AG04449 (cell line): ENCODE measurements at regions not wholly inside any gene's neighbourhood (a gene's known extent, or its start where the extent isn't known, plus 50 kb on each side); places are given as distances from the start of the nearest gene placed in this dataset.

Source experiments
- CTCF ChIA-PET: fragments of 350-600 bp; formaldehyde crosslinking; extraction: SDS; loops from one replicate; lab custom pipeline; 2021; ENCODE audit warnings: antibody characterized with exemption; lab: Yijun Ruan, JAX
- POLR2A ChIA-PET: fragments of 400-600, 350-600 bp; formaldehyde crosslinking; extraction: SDS; loops from one replicate; lab custom pipeline; 2020; ENCODE audit warnings: antibody characterized with exemption, inconsistent platforms; lab: Yijun Ruan, JAX
- DNase-seq: peaks from one replicate; pipeline ENCODE4 v3.0.0-alpha.2; 2010; ENCODE audit warnings: low read depth, low spot score
- H3K4me3 ChIP-seq: 2 replicates; pipeline ENCODE4 v1.5.1; 2011; ENCODE audit warnings: low read depth, mild to moderate bottlenecking, control low read depth, low read length
- TF ChIP-seq, protein P1 (sequence below): IDR thresholded peaks from one replicate; pipeline ENCODE4 v1.5.1; 2011; ENCODE audit warnings: mild to moderate bottlenecking, moderate library complexity, low read length, control low read depth, inconsistent platforms; ENCODE audit not compliant: insufficient read depth; ENCODE audit errors: missing control alignments

DNA sequence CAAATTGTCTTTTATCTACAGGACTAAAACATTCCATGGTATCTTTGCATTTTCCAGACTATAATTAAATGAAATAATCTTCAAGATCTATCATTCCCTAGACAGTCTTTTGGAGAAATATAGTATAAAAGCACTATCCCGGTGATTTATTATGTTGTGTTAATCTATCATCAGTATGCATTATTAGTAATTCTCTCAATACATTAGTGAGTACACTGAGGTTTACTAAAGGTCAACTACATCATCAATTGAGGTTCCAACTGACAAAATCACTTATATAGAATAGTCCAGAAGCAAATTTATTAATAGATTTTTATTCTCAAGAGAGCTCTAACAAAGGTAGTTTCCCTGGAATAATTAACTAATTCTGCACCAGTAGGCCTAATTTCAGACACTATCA is 169.6 kb downstream of the KCNA4 start:
- no peak overlapping the region for H3K4me3 ChIP-seq
- CTCF ChIA-PET: no interaction called here
- DNase-seq: no peak
- TF ChIP-seq, protein P1, sequence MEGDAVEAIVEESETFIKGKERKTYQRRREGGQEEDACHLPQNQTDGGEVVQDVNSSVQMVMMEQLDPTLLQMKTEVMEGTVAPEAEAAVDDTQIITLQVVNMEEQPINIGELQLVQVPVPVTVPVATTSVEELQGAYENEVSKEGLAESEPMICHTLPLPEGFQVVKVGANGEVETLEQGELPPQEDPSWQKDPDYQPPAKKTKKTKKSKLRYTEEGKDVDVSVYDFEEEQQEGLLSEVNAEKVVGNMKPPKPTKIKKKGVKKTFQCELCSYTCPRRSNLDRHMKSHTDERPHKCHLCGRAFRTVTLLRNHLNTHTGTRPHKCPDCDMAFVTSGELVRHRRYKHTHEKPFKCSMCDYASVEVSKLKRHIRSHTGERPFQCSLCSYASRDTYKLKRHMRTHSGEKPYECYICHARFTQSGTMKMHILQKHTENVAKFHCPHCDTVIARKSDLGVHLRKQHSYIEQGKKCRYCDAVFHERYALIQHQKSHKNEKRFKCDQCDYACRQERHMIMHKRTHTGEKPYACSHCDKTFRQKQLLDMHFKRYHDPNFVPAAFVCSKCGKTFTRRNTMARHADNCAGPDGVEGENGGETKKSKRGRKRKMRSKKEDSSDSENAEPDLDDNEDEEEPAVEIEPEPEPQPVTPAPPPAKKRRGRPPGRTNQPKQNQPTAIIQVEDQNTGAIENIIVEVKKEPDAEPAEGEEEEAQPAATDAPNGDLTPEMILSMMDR: no peak
- POLR2A ChIA-PET: no interaction called here

DNA sequence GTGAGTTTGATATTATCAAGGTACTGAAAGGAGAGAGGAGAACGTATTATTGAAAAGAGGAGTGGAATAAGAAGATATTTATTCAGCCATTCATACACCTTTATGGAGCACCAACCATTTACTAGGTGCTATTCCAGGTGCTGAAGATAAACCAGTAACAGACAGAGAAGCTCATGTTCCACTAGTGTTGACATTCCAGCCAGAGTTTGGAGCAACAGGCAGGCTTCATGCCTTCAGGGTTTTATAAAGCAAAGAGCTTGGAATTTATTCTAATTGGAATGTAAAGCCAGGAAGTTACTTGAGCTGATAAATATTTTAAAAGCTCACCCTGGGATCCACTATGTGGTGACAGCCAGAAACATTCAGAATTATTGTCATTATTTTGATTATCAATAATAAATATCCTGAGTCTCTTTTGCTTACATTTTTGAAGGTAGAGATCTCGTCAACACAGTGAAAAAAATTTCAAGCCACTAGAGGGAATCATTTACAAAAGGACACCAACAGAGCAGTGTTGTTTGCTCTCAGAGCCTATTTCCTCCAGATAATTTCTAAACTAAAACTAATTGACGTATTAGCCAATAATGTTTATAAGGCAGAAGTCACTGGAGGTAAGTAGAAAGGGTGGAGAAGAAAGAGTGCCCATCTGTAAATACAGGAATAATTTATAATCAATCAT is 172.0 kb downstream of the KCNA4 start:
- no peak for DNase-seq
- ChIA-PET CTCF (no interaction called here), POLR2A (no interaction called here)
- no peak overlapping the region for H3K4me3 ChIP-seq
- TF ChIP-seq, protein P1: no peak

DNA sequence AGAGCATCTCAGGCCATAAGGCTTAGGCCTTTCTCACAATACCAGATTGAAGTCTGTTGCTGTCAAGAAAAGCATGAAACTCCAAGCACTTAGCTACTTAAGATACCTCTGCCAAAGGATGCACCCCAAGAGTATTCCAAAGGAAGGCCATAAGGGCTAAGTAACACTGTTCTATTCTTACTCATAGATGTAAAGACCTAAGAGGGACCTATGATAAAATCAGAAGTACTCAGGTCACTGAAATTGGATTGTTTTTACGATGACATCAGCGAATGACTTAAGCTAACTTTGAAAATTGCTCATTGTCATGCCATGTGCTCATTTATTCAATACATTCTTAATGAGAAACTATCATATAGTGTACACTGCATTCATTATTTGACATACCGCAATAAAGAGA is 172.8 kb downstream of the KCNA4 start:
- DNase-seq: no peak
- CTCF ChIA-PET: no interaction called here
- POLR2A ChIA-PET: no interaction called here
- H3K4me3 ChIP-seq: no peak overlapping the region
- TF ChIP-seq, protein P1: no peak

DNA sequence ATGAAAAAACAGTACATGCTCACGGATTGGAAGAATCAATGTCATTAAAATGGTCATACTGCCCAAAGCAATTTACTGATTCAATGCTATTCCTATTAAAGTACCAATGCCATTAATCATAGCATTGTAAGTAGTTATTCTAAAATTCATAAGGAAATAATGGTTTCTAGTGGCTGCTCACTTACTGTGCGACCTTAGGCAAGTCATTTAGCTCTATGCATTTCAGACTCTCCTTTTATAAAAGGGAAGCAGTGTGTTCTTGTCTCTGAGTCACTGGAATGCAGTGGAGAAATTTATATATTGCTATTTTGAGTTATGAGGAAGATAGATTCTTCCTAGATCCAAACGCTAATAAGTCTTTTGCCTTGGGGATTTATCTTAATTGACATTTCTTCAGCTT is 174.8 kb downstream of the KCNA4 start:
- POLR2A ChIA-PET: no interaction called here
- no peak overlapping the region for H3K4me3 ChIP-seq
- DNase-seq: no peak
- CTCF ChIA-PET: no interaction called here
- TF ChIP-seq, protein P1: no peak

DNA sequence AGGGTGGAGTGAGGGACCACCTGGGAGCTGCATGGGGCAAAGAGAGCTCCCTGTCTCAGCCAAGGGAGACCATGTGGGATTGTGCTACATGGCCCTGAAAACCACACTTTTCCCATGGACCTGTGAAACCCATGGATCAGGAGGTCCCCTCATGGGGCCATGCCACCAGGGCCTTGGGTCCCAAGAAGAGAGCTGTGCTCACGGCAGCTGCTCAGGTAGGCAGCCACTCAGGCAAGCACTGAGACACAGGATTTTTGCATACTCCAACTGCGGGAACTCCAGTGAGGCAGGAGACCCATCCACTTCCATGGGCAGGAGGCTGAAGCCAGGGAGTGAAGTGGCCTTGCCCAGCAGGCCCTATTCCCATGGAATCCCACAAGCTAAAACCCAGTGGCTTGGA is 190.0 kb downstream of the KCNA4 start:
- no peak for DNase-seq
- TF ChIP-seq, protein P1: no peak
- H3K4me3 ChIP-seq: no peak overlapping the region
- ChIA-PET CTCF (no interaction called here), POLR2A (no interaction called here)

DNA sequence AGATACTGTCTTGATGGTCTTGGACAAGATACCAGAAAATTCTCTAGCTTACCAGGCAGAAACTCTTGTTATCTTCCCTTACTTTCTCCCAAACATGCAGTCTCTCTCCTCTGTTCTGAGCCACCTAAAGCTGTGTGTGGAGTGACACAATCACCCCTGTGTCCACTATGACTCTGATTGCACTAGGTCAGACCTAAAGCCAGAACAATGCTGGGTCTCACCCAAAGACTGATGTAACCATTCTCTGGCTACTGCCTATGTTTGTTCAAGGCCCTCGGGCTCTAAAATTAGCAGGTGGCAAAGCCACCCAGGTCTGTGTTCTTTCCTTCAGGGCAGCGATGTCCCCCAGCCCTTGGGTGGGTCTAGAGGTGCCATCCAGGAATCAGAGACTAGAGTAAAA is 200.5 kb downstream of the KCNA4 start:
- ChIA-PET POLR2A (no interaction called here), CTCF (no interaction called here)
- H3K4me3 ChIP-seq: no peak overlapping the region
- TF ChIP-seq, protein P1: no peak
- no peak for DNase-seq
